GM19025 (cell line): ENCODE measurements at regions not wholly inside any gene's neighbourhood (a gene's known extent, or its start where the extent isn't known, plus 50 kb on each side); places are given as distances from the start of the nearest gene placed in this dataset.
"Not testable (repeated sequence)": the region's sequence is repeated elsewhere in the genome, so short reads cannot be mapped to it uniquely, and the experiment has no call there.

ENCODE experiments used
- ATAC-seq: cut with Tn5 transposase; IDR thresholded peaks from one replicate; pipeline ENCODE4 v1.9.1; 2021; ENCODE audit warnings: mild to moderate bottlenecking, low read depth, moderate library complexity; ENCODE audit not compliant: unreplicated experiment

- ATAC-seq: no peak
Observed at GRCh38 chr16:66250686-66251431, 115.6 kb upstream of the CDH5 start.

- no peak for ATAC-seq
Observed at GRCh38 chr16:66247516-66248481, 118.7 kb upstream of the CDH5 start.

- no peak for ATAC-seq
Observed at GRCh38 chr16:66245868-66246267, 120.6 kb upstream of the CDH5 start.

- no peak for ATAC-seq
Observed at GRCh38 chr16:66245072-66245471, 121.4 kb upstream of the CDH5 start.

- ATAC-seq: no peak
Observed at GRCh38 chr16:66242672-66243071, 123.8 kb upstream of the CDH5 start.

- not testable (repeated sequence) for ATAC-seq
Observed at GRCh38 chr16:66242206-66242605, 124.3 kb upstream of the CDH5 start.

GRCh38 chr16:66240631-66241395 is 125.7 kb upstream of the CDH5 start:
- ATAC-seq: no peak

- no peak for ATAC-seq
Observed at GRCh38 chr16:66240088-66240487, 126.4 kb upstream of the CDH5 start.

- no peak for ATAC-seq
Observed at GRCh38 chr16:66238696-66239095, 127.8 kb upstream of the CDH5 start.

- no peak for ATAC-seq
Observed at GRCh38 chr16:66236301-66236700, 130.2 kb upstream of the CDH5 start.

- ATAC-seq: no peak
Observed at GRCh38 chr16:66231452-66232160, 134.9 kb upstream of the CDH5 start.

- ATAC-seq: no peak
Observed at GRCh38 chr16:66229651-66230050, 136.8 kb upstream of the CDH5 start.

GRCh38 chr16:66228792-66229191 is 137.7 kb upstream of the CDH5 start:
- ATAC-seq: no peak

GRCh38 chr16:66227766-66228530 is 138.5 kb upstream of the CDH5 start:
- ATAC-seq: no peak

- no peak for ATAC-seq
Observed at GRCh38 chr16:66226762-66227161, 139.7 kb upstream of the CDH5 start.

- ATAC-seq: no peak
Observed at GRCh38 chr16:66225696-66226095, 140.8 kb upstream of the CDH5 start.

GRCh38 chr16:66224626-66225025 is 141.9 kb upstream of the CDH5 start:
- ATAC-seq: no peak

GRCh38 chr16:66224186-66224585 is 142.3 kb upstream of the CDH5 start:
- no peak for ATAC-seq

GRCh38 chr16:66223176-66223780 is 143.2 kb upstream of the CDH5 start:
- no peak for ATAC-seq
